H9 (cell line): ENCODE measurements at regions not wholly inside any gene's neighbourhood (a gene's known extent, or its start where the extent isn't known, plus 50 kb on each side); places are given as distances from the start of the nearest gene placed in this dataset.

ENCODE experiments used
- DNase-seq: peaks from one replicate; pipeline ENCODE4 v3.0.0-alpha.2; 2017
- H2AFZ ChIP-seq: one replicate; pipeline ENCODE4 v1.6.1; 2013; ENCODE audit warnings: mild to moderate bottlenecking, low read length, control low read depth, moderate library complexity
- H2AK5ac ChIP-seq: 2 replicates; pipeline ENCODE4 v1.6.1; 2013; ENCODE audit warnings: low read length, control low read depth, mixed read lengths; ENCODE audit not compliant: insufficient read length
- H2BK120ac ChIP-seq: one replicate; pipeline ENCODE4 v1.6.1; 2013; ENCODE audit warnings: low read depth, mild to moderate bottlenecking, low read length, control low read depth, inconsistent platforms; ENCODE audit not compliant: poor library complexity, severe bottlenecking
- H2BK12ac ChIP-seq: 2 replicates; pipeline ENCODE4 v1.6.1; 2013; ENCODE audit warnings: low read length, control low read depth, mixed read lengths, low read depth; ENCODE audit not compliant: insufficient read length
- H2BK15ac ChIP-seq: 2 replicates; pipeline ENCODE4 v1.6.1; 2013; ENCODE audit warnings: low read depth, low read length, control low read depth
- H2BK20ac ChIP-seq: one replicate; pipeline ENCODE4 v1.6.1; 2013; ENCODE audit warnings: low read depth, mild to moderate bottlenecking, low read length, control low read depth, inconsistent platforms; ENCODE audit not compliant: poor library complexity, severe bottlenecking
- H2BK5ac ChIP-seq: 2 replicates; pipeline ENCODE4 v1.6.1; 2013; ENCODE audit warnings: low read length, control low read depth, mixed read lengths; ENCODE audit not compliant: insufficient read length
- H3K14ac ChIP-seq: 2 replicates; pipeline ENCODE4 v1.6.1; 2013; ENCODE audit warnings: low read length, control low read depth; ENCODE audit not compliant: insufficient read depth
- H3K18ac ChIP-seq: 2 replicates; pipeline ENCODE4 v1.6.1; 2013; ENCODE audit warnings: low read depth, mild to moderate bottlenecking, mixed read lengths, low read length, control low read depth; ENCODE audit not compliant: insufficient read length
- H3K23ac ChIP-seq: 2 replicates; pipeline ENCODE4 v1.6.1; 2013; ENCODE audit warnings: low read length, control low read depth, mixed read lengths, low read depth; ENCODE audit not compliant: insufficient read length
- H3K23me2 ChIP-seq: 2 replicates; pipeline ENCODE4 v1.6.1; 2013; ENCODE audit warnings: low read depth, mild to moderate bottlenecking, mixed read lengths, low read length, control low read depth; ENCODE audit not compliant: insufficient read length, poor library complexity, severe bottlenecking
- H3K27ac ChIP-seq: 2 replicates; pipeline ENCODE4 v1.5.1; 2013; ENCODE audit warnings: low read length, control low read depth, mixed read lengths, low read depth; ENCODE audit not compliant: insufficient read length
- H3K27me3 ChIP-seq: 2 replicates; pipeline ENCODE4 v1.6.1; 2013; ENCODE audit warnings: low read length, control low read depth, inconsistent platforms; ENCODE audit not compliant: insufficient read depth
- H3K4ac ChIP-seq: 2 replicates; pipeline ENCODE4 v1.6.1; 2013; ENCODE audit warnings: low read depth, mild to moderate bottlenecking, control low read depth, inconsistent platforms, low read length, moderate library complexity
- H3K4me1 ChIP-seq: 2 replicates; pipeline ENCODE4 v1.6.1; 2013; ENCODE audit warnings: low read length, control low read depth, inconsistent platforms; ENCODE audit not compliant: insufficient read depth
- H3K4me2 ChIP-seq: 2 replicates; pipeline ENCODE4 v1.6.1; 2013; ENCODE audit warnings: low read length, control low read depth, mixed read lengths; ENCODE audit not compliant: insufficient read length, insufficient read depth
- H3K56ac ChIP-seq: 2 replicates; pipeline ENCODE4 v1.6.1; 2013; ENCODE audit warnings: low read depth, mild to moderate bottlenecking, mixed read lengths, low read length, control low read depth; ENCODE audit not compliant: insufficient read length
- H3K79me1 ChIP-seq: 2 replicates; pipeline ENCODE4 v1.6.1; 2013; ENCODE audit warnings: low read depth, mild to moderate bottlenecking, moderate library complexity, low read length, control low read depth, inconsistent platforms; ENCODE audit not compliant: insufficient read depth, poor library complexity, severe bottlenecking
- H3K79me2 ChIP-seq: 2 replicates; pipeline ENCODE4 v1.6.1; 2013; ENCODE audit warnings: low read length, control low read depth, inconsistent platforms; ENCODE audit not compliant: insufficient read depth
- H3K9ac ChIP-seq: 2 replicates; pipeline ENCODE4 v1.6.1; 2013; ENCODE audit warnings: low read length, control low read depth, mixed read lengths; ENCODE audit not compliant: insufficient read length; ENCODE audit errors: extremely low read depth
- H3K9me3 ChIP-seq: one replicate; pipeline ENCODE4 v1.6.1; 2013; ENCODE audit warnings: low read depth, low read length, inconsistent platforms; ENCODE audit not compliant: control insufficient read depth
- H3T11ph ChIP-seq: one replicate; pipeline ENCODE4 v1.6.1; 2013; ENCODE audit warnings: mild to moderate bottlenecking, low read length, control low read depth, inconsistent platforms
- H4K20me1 ChIP-seq: one replicate; pipeline ENCODE4 v1.6.1; 2013; ENCODE audit not compliant: control insufficient read depth, insufficient read length, insufficient read depth
- H4K5ac ChIP-seq: 2 replicates; pipeline ENCODE4 v1.6.1; 2013; ENCODE audit warnings: low read depth, mild to moderate bottlenecking, mixed read lengths, low read length, control low read depth; ENCODE audit not compliant: insufficient read length
- H4K8ac ChIP-seq: replicated peaks from 2 replicates; pipeline ENCODE4 v1.6.1; 2013; ENCODE audit warnings: low read length, control low read depth, mixed read lengths, low read depth; ENCODE audit not compliant: insufficient read length
- H4K91ac ChIP-seq: 2 replicates; pipeline ENCODE4 v1.6.1; 2013; ENCODE audit warnings: low read depth, mild to moderate bottlenecking, moderate library complexity, mixed read lengths, low read length, control low read depth; ENCODE audit not compliant: insufficient read length
- H3K27ac Mint-ChIP-seq, 3 experiments: 2 replicates in 2 of 3; 3 replicates in 1 of 3; pipeline ENCODE4 v1.8.0; 2020 to 2021; ENCODE audit warnings: mixed read lengths in 3 of 3, mild to moderate bottlenecking in 1 of 3, moderate library complexity in 1 of 3
- H3K27me3 Mint-ChIP-seq: 2 replicates; pipeline ENCODE4 v1.8.0; 2021; ENCODE audit warnings: low read depth, mild to moderate bottlenecking, moderate library complexity, mixed read lengths
- H3K36me3 Mint-ChIP-seq, 3 experiments: 2 replicates in 2 of 3; 3 replicates in 1 of 3; pipeline ENCODE4 v1.8.0; 2020 to 2021; ENCODE audit warnings: low read depth in 3 of 3, mixed read lengths in 3 of 3; ENCODE audit not compliant: insufficient read depth in 1 of 3
- H3K4me1 Mint-ChIP-seq, 2 experiments: 2 replicates each; pipeline ENCODE4 v1.8.0; 2020; ENCODE audit warnings: mixed read lengths in 2 of 2
- H3K4me3 Mint-ChIP-seq, 2 experiments: 2 replicates in 1 of 2; 3 replicates in 1 of 2; pipeline ENCODE4 v1.8.0; 2020 to 2021; ENCODE audit warnings: mild to moderate bottlenecking in 2 of 2, mixed read lengths in 2 of 2, moderate library complexity in 1 of 2
- H3K9me3 Mint-ChIP-seq, 2 experiments: 2 replicates in 1 of 2; 3 replicates in 1 of 2; pipeline ENCODE4 v1.8.0; 2020; ENCODE audit warnings: mild to moderate bottlenecking in 2 of 2, mixed read lengths in 2 of 2, moderate library complexity in 1 of 2
- CTCF ChIP-seq: fragments of 200-600 bp; sonication (generic); conservative IDR thresholded peaks from 3 replicates; pipeline ENCODE4 v1.8.0; 2021; ENCODE audit warnings: antibody characterized with exemption, mild to moderate bottlenecking
- WGBS: extraction: QIAGEN DNeasy Blood & Tissue Kit; methylation state at CpG from one replicate; pipeline ENCODE4 v1.1.7; 2013; ENCODE audit warnings: missing lambda C conversion rate, low lambda C conversion rate, mixed read lengths; ENCODE audit not compliant: insufficient read length; ENCODE audit errors: extremely low coverage; 5-methylcytosine and 5-hydroxymethylcytosine counted together

DNA sequence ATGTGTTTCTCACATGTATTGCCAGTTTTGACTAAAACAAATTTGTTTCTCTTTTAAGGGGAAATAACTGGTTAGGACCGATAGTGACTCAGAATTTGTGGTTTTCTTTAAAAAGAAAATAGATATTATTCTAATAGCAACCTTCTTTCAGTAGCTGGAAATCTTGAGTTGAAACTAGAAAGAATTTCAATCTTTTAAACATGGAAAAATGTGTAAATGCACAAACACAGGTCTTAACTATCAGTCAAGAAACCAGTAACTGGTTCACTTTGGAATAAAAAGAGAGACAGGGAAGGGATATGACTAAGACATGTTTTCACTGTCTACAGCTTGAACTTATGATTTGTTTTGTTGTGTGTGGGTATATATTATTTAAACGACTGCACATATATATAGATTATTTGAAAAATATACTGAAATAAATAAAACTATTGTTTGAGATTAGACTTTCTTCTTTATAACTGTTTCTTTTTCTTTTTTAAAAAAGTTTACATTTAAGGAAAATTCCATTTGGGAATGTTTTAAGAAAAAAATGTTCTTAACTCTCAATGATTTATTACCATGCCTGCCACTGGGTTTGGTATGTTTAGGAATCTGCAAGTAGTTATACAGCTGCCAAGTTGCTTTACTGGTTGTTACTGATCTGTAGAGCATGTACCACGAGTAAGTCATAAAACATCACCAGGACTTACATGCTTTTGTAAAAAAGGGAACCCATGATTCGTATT, 753.3 kb upstream of the MARCKS start:
- Mint-ChIP-seq H3K4me3 (no peak overlapping the region), H3K27me3 (no peaks in the 10 kb centered on the region), H3K9me3 (peaks cover 3% of the 10 kb centered on the region in 2 experiments; a peak in 3 of 5 replicates), H3K36me3 (no peaks in the 10 kb centered on the region; a peak in 2 of 7 replicates), H3K4me1 (no peaks in the 10 kb centered on the region), H3K27ac (no peak overlapping the region)
- Histone ChIP-seq H3K9ac (no peak overlapping the region), H4K20me1 (no peaks in the 10 kb centered on the region), H2BK120ac (no peak overlapping the region), H3K23ac (no peak overlapping the region), H2AK5ac (no peak overlapping the region), H4K8ac (no peak overlapping the region), H2BK5ac (no peak overlapping the region), H2AFZ (no peak overlapping the region), H3K9me3 (no peaks in the 10 kb centered on the region), H2BK20ac (no peak overlapping the region), H2BK15ac (no peak overlapping the region), H3K14ac (no peak overlapping the region), H3K56ac (no peak overlapping the region), H4K5ac (no peak overlapping the region), H3K4me1 (no peaks in the 10 kb centered on the region), H3K27me3 (no peaks in the 10 kb centered on the region), H3K4ac (no peak overlapping the region), H3K27ac (no peak overlapping the region), H3T11ph (no peak overlapping the region), H2BK12ac (no peak overlapping the region), H3K79me1 (no peaks in the 10 kb centered on the region), H3K4me2 (no peak overlapping the region), H4K91ac (no peak overlapping the region), H3K79me2 (no peaks in the 10 kb centered on the region), H3K18ac (no peak overlapping the region), H3K23me2 (no peaks in the 10 kb centered on the region)
- WGBS = no CpG with 5 or more reads among the region's 4 CpGs
- no peak for DNase-seq
- no peak for TF ChIP-seq CTCF
